HG02943 (cell line): ENCODE measurements at regions not wholly inside any gene's neighbourhood (a gene's known extent, or its start where the extent isn't known, plus 50 kb on each side); places are given as distances from the start of the nearest gene placed in this dataset.

Experiments used
- ATAC-seq: cut with Tn5 transposase; IDR thresholded peaks from one replicate; pipeline ENCODE4 v1.9.1; 2021; ENCODE audit warnings: mild to moderate bottlenecking, low read depth, moderate library complexity; ENCODE audit not compliant: unreplicated experiment

DNA sequence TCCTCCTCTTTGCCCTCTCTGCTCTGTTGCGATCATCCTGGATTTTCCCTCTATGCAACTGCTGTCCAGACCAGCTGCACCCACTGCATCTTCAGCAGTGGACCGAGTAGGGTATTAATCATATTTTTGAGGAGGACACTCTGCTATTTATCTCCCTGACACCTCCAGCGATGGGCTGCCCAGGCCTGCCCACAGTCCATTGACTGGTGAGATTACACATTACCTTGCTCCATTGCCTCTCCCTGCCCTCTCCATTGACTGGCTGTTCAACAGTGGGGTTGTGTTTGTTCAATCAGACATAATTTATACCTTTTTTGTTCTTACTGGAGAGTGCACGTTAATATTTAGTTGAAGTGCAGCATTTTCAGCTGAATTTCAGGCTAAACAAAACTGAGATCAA is 559.3 kb upstream of the ARRDC4 start:
- no peak for ATAC-seq

GRCh38 chr15:97401970-97402369 is 558.5 kb upstream of the ARRDC4 start:
- no peak for ATAC-seq

- no peak for ATAC-seq
These were observed 553.7 kb upstream of the ARRDC4 start for GRCh38 chr15:97406841-97407240.

DNA sequence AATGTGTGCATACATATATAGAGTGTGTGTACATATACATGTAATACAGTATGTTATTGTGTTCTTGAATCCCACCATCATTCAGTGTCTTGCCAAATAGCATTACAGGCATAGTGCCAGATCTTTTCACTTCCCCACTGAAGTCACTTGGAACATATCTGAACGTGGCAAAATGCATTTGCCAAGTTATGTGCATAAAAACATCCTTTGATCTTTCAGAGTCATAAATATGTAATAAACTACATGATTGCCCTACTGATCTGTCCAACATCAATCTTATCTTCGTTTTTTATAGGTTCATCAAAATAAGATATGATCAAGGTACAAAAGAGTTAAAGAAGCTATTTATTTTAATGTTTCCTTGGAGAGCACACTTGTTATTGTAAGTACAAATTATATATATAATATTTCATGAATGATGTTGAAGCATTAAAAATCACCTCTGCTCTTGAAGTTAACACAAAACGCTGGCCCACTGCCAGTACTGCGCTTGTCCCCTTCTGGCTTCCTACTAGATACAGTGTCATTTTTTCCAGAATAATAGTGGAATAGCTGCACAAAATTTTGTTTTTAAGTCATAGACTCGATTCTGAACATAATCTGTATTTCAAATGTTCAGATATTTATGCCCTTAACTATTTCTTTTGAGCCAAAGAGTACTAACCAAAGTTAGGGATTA is 549.5 kb upstream of the ARRDC4 start:
- ATAC-seq, result no peak

DNA sequence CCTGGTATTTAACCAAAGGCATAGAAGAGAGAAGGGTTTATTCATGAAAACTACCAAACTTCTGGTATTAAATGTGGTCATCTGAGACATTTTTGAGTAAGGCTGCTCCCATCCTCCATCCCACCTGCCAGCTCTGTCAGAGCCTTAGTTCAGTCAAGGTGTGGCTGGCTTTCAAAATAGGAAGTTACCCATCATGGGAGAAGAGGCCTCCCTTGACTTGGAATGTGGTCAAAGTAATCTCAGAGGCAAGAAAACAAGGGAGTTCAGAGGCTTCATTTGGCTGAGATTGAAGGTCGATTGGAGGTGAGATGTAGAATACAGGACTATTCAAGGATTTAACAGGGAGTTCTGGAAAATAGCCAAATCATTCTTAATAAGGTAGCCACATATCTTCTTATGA is 540.4 kb upstream of the ARRDC4 start:
- no peak for ATAC-seq

DNA sequence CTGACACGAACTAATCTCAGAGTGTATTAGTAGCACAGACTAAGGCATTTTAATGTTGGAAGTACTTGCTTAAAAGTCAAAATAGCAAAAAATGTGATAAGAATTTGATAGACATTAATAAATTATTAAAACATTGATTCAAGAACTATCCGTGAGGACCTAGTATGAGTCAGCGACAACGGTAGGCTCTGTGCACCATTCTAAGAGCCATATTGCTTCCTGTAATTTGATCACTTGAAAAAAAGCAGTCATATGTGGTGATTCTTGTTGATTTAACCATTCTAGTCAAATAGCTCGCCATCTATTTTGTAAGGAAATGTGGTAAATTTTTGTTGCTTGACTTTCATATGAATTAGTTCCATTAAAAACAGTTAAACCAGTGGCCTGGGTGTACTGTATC is 534.9 kb upstream of the ARRDC4 start:
- no peak for ATAC-seq

GRCh38 chr15:97443101-97443500 is 517.4 kb upstream of the ARRDC4 start:
- no peak for ATAC-seq

GRCh38 chr15:97446138-97446537 is 514.4 kb upstream of the ARRDC4 start:
- no peak for ATAC-seq

GRCh38 chr15:97456521-97457202 is 503.8 kb upstream of the ARRDC4 start:
- no peak for ATAC-seq

GRCh38 chr15:97457203-97457847 is 503.2 kb upstream of the ARRDC4 start:
- ATAC-seq, result no peak

DNA sequence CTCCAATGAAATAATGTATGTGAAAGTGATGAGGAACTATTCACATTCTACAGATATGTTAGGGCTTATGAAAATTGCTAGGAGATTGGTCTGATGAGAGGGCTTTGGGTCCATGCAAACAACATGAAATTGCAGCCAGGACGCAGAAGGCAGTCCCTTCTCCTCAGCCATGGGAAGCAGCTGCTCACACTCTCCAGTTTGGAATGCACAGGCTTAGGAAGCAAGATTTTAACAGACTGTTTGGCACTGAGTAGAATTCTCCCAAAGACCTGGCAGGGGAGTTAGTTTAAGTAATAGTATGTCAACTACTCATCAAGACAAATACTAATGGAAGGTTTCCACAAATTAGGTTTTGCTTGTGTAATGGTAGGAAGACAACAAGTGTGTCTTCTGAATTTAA is 500.7 kb upstream of the ARRDC4 start:
- no peak for ATAC-seq

- ATAC-seq, result no peak
These were observed 499.3 kb upstream of the ARRDC4 start for GRCh38 chr15:97461226-97461625.

DNA sequence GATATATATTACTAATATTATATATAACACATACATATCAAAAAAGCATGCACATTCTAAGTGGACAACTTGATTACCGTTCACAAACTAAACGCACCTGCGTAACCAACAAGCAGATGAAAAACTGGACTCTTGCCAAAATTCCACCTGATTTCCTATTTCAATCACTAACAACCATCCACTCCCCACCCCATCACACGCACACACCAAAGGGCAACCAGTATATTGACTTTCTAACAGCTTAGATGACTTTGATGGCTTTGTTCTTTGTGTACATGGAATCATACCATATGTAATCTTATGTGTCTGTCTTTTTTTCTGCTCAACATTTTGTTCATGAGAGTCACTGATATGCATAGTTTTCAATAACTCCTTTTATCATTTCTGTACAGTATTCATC is 496.8 kb upstream of the ARRDC4 start:
- ATAC-seq, result no peak

GRCh38 chr15:97470417-97470816 is 490.1 kb upstream of the ARRDC4 start:
- ATAC-seq, result no peak

GRCh38 chr15:97473627-97474026 is 486.9 kb upstream of the ARRDC4 start:
- no peak for ATAC-seq

DNA sequence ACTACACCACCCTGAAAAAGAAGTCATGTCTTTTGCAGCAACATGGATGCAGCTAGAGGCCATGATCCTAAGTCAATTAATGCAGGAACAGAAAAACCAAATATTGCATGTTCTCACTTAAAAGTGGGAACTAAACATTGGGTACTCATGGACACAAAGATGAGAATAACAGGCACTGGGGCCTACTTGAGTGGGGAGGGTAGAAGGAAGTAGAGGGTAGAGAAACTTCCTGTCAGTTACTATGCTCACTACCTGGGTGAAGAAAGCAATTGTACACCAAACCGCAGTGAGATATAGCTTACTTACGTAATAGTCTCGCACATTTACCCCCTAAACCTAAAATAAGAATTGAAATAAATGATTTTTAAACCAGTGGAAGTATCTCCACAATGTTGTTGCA is 480.5 kb upstream of the ARRDC4 start:
- no peak for ATAC-seq

DNA sequence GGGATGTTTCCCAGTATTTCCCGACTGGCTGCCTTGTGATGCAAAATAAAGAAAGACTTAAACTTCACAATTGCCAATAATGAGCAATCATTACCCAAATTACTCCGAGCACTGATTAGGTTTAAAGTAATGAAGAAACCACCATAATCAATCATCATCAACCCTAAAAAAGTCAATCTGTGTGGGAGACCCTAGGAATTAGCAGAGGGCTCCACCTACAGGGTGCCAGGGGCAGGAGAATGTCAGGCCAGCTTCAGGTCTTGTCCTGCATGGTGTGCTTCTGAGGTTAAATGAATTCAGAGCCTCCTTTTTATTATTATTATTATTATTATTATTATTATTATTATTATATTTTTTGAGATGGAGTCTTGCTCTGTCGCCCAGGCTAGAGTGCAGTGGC is 478.0 kb upstream of the ARRDC4 start:
- no peak for ATAC-seq

- ATAC-seq, result no peak
These were observed 477.3 kb upstream of the ARRDC4 start for GRCh38 chr15:97483232-97483631.

DNA sequence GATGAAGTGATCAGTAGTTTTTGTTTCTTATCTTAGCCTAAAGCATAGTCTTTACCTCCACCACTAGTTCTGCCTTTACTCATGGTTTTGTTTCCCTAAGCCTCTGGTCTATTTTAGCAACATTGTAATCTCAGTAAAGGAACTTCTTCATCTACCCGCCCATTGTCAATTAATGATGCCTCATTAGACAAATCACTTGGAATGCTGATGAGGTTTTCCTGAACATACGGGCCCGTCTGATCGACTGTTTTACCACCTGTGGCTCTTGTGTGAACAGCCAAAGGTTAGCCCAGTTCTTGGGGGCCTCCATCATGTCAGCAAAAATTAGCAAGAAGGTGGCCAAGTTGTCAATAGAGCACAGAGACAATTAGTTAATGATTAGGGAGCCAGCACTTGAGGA is 470.1 kb upstream of the ARRDC4 start:
- no peak for ATAC-seq

GRCh38 chr15:97501291-97501690 is 459.2 kb upstream of the ARRDC4 start:
- no peak for ATAC-seq

DNA sequence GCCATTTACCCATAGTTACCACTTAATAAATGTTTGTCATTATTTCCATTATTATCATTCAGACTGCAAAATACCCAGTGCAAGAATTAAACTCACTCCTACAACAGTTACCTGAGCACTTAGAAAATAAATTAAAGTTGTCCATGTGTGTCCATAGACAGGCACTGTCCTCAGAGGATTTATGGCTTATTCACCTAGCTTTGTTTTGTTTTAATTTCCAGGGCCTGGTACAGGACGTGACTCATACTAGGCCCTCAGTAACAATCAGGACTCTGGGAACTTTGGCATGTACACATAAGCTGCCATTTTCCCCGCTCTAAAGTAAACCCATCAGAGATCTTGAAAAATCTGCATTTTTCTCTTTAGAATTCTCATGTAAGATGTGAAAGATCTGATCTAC is 458.5 kb upstream of the ARRDC4 start:
- ATAC-seq, result no peak
